ENCODE measurements at regions not wholly inside any gene's neighbourhood (a gene's known extent, or its start where the extent isn't known, plus 50 kb on each side); places are given as distances from the start of the nearest gene placed in this dataset.
"Not testable (repeated sequence)": the region's sequence is repeated elsewhere in the genome, so short reads cannot be mapped to it uniquely, and the experiment has no call there.

GRCh38 chr20:59460352-59460751 is 144.0 kb upstream of the PHACTR3 start:
- DNase-seq (ENCODE audit: low spot score) = no peak

GRCh38 chr20:59461526-59461925 is 142.8 kb upstream of the PHACTR3 start:
- DNase-seq (ENCODE audit: low spot score) = no peak

GRCh38 chr20:59462249-59462648 is 142.1 kb upstream of the PHACTR3 start:
- no peak for DNase-seq (ENCODE audit: low spot score)

GRCh38 chr20:59463541-59463940 is 140.8 kb upstream of the PHACTR3 start:
- DNase-seq (ENCODE audit: low spot score) = no peak

- no peak for DNase-seq (ENCODE audit: low spot score)
Measured at GRCh38 chr20:59466107-59466815, 138.1 kb upstream of the PHACTR3 start.

GRCh38 chr20:59468831-59469230 is 135.5 kb upstream of the PHACTR3 start:
- DNase-seq (ENCODE audit: low spot score) = no peak

GRCh38 chr20:59469267-59470252 is 134.8 kb upstream of the PHACTR3 start:
- DNase-seq (ENCODE audit: low spot score) = no peak

GRCh38 chr20:59470521-59470920 is 133.8 kb upstream of the PHACTR3 start:
- DNase-seq (ENCODE audit: low spot score) = no peak

- DNase-seq (ENCODE audit: low spot score) = no peak
Measured at GRCh38 chr20:59471653-59472421, 132.5 kb upstream of the PHACTR3 start.

GRCh38 chr20:59473742-59474141 is 130.6 kb upstream of the PHACTR3 start:
- DNase-seq (ENCODE audit: low spot score) = no peak

- DNase-seq (ENCODE audit: low spot score) = no peak
Measured at GRCh38 chr20:59481067-59481466, 123.3 kb upstream of the PHACTR3 start.

- DNase-seq (ENCODE audit: low spot score) = no peak
Measured at GRCh38 chr20:59481477-59482018, 122.8 kb upstream of the PHACTR3 start.

- DNase-seq (ENCODE audit: low spot score) = no peak
Measured at GRCh38 chr20:59482351-59483187, 121.8 kb upstream of the PHACTR3 start.

GRCh38 chr20:59483481-59483880 is 120.9 kb upstream of the PHACTR3 start:
- DNase-seq (ENCODE audit: low spot score) = no peak

GRCh38 chr20:59484228-59484627 is 120.1 kb upstream of the PHACTR3 start:
- no peak for DNase-seq (ENCODE audit: low spot score)

- DNase-seq (ENCODE audit: low spot score) = no peak
Measured at GRCh38 chr20:59485576-59486454, 118.5 kb upstream of the PHACTR3 start.

- DNase-seq (ENCODE audit: low spot score) = not testable (repeated sequence)
Measured at GRCh38 chr20:59488459-59488858, 115.9 kb upstream of the PHACTR3 start.

GRCh38 chr20:59490196-59491004 is 113.9 kb upstream of the PHACTR3 start:
- DNase-seq (ENCODE audit: low spot score) = not testable (repeated sequence)

- DNase-seq (ENCODE audit: low spot score) = no peak
Measured at GRCh38 chr20:59491884-59492283, 112.5 kb upstream of the PHACTR3 start.

Data from mucosa of gallbladder (tissue), 1 donor.